ENCODE measurements at regions not wholly inside any gene's neighbourhood (a gene's known extent, or its start where the extent isn't known, plus 50 kb on each side); places are given as distances from the start of the nearest gene placed in this dataset.

DNA sequence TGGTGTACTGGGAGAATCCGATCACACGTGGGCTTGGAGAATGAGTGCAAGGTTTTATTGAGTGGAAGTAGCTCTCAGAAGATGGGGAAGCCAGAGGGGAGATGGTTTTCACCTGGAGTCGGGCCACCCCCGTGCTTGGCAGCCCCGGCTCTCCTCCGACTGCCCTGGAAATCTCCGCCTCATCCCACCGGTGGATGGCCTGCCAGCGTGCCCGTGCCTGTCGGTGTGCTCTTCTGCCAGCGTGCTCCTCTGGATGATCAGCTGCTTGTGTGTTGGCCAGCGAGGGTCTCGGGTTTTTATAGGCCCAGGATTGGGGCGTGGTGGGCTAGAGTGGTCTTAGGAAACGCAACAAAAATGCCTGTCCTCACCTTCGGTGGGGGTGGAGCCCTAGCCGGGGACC is 368.0 kb downstream of the FAT4 start:
- TF ChIP-seq SUZ12 (IDR thresholded peaks at IDR 0.05; ENCODE audit: extremely low read depth, insufficient read depth, insufficient read length) = no peak
- TF ChIP-seq YY1 (IDR thresholded peaks at IDR 0.05; ENCODE audit: insufficient read depth, insufficient read length) = no peak
- no peak for TF ChIP-seq ZNF274 (IDR thresholded peaks at IDR 0.05; ENCODE audit: low read depth, low read length)
